Inflammatory macrophage treated with lipopolysaccharide for 1 hour (primary cell): ENCODE measurements at regions not wholly inside any gene's neighbourhood (a gene's known extent, or its start where the extent isn't known, plus 50 kb on each side); places are given as distances from the start of the nearest gene placed in this dataset.

ENCODE experiments used
- DNase-seq, 2 donors: peaks; one replicate each; pipeline ENCODE4 v3.0.0-alpha.2; 2020 to 2022

- DNase-seq = no peak
These were observed 973.0 kb upstream of the GHITM start for GRCh38 chr10:83166344-83166743.

- DNase-seq = no peak
These were observed 972.2 kb upstream of the GHITM start for GRCh38 chr10:83167081-83167480.

GRCh38 chr10:83176901-83177300, 962.4 kb upstream of the GHITM start:
- no peak for DNase-seq

- no peak for DNase-seq
These were observed 960.8 kb upstream of the GHITM start for GRCh38 chr10:83178526-83178925.

GRCh38 chr10:83179371-83179770, 959.9 kb upstream of the GHITM start:
- no peak for DNase-seq

- DNase-seq = no peak
These were observed 957.2 kb upstream of the GHITM start for GRCh38 chr10:83182076-83182475.

- no peak for DNase-seq
These were observed 954.7 kb upstream of the GHITM start for GRCh38 chr10:83184641-83185040.

GRCh38 chr10:83190614-83191013, 948.7 kb upstream of the GHITM start:
- DNase-seq = no peak

GRCh38 chr10:83193026-83193425, 946.3 kb upstream of the GHITM start:
- DNase-seq = no peak

- no peak for DNase-seq
These were observed 944.3 kb upstream of the GHITM start for GRCh38 chr10:83195021-83195420.

GRCh38 chr10:83199374-83199773, 939.9 kb upstream of the GHITM start:
- no peak for DNase-seq

- no peak for DNase-seq
These were observed 933.4 kb upstream of the GHITM start for GRCh38 chr10:83205861-83206260.

GRCh38 chr10:83212632-83213334, 926.5 kb upstream of the GHITM start:
- DNase-seq = no peak

GRCh38 chr10:83214136-83214535, 925.2 kb upstream of the GHITM start:
- DNase-seq = no peak

- no peak for DNase-seq
These were observed 921.1 kb upstream of the GHITM start for GRCh38 chr10:83218205-83218604.

GRCh38 chr10:83222300-83222699, 917.0 kb upstream of the GHITM start:
- no peak for DNase-seq

- no peak for DNase-seq
These were observed 916.2 kb upstream of the GHITM start for GRCh38 chr10:83222832-83223742.

- DNase-seq = no peak
These were observed 913.5 kb upstream of the GHITM start for GRCh38 chr10:83225781-83226180.

GRCh38 chr10:83229991-83230390, 909.3 kb upstream of the GHITM start:
- DNase-seq = no peak

GRCh38 chr10:83233691-83234090, 905.6 kb upstream of the GHITM start:
- no peak for DNase-seq

- no peak for DNase-seq
These were observed 891.1 kb upstream of the GHITM start for GRCh38 chr10:83248106-83248631.

- no peak for DNase-seq
These were observed 888.9 kb upstream of the GHITM start for GRCh38 chr10:83250396-83250795.

GRCh38 chr10:83252169-83252568, 887.1 kb upstream of the GHITM start:
- DNase-seq = no peak

- no peak for DNase-seq
These were observed 886.7 kb upstream of the GHITM start for GRCh38 chr10:83252596-83252995.
